ENCODE measurements at regions not wholly inside any gene's neighbourhood (a gene's known extent, or its start where the extent isn't known, plus 50 kb on each side); places are given as distances from the start of the nearest gene placed in this dataset.

- Histone ChIP-seq H3K4me3 (no peak overlapping the region), H3K27ac (no peak overlapping the region), H3K36me3 (no peaks in the 10 kb centered on the region), H3K4me1 (peaks cover 0 to 9% (median 0%) of the 10 kb centered on the region in 4 donors), H3K27me3 (peaks cover 0 to 14% (median 0%) of the 10 kb centered on the region in 3 donors), H3K9me3 (no peaks in the 10 kb centered on the region)
- TF ChIP-seq POLR2A (IDR thresholded peaks at IDR 0.05) (no peak), POLR2AphosphoS5 (IDR thresholded peaks at IDR 0.05) (no peak), CTCF (IDR thresholded peaks at IDR 0.05) (no peak), EP300 (IDR thresholded peaks at IDR 0.05) (no peak)
- WGBS, 5 donors: 80 to 88% (median 83%) methylated on average over 4 of the region's 4 CpGs
- DNase-seq: no peak
- intact Hi-C loops (cut with DNase I; ENCODE audit: low total_unique reads): no loop called here
These were observed 358.3 kb upstream of the KLHL29 start for GRCh38 chr2:23026671-23027070.

GRCh38 chr2:23027396-23027795 lies 357.6 kb upstream of the KLHL29 start:
- TF ChIP-seq POLR2AphosphoS5 (IDR thresholded peaks at IDR 0.05) (no peak), EP300 (IDR thresholded peaks at IDR 0.05) (no peak), POLR2A (IDR thresholded peaks at IDR 0.05) (no peak), CTCF (IDR thresholded peaks at IDR 0.05) (no peak)
- Histone ChIP-seq H3K27ac (no peak overlapping the region), H3K4me3 (no peak overlapping the region), H3K4me1 (peaks cover 0 to 9% (median 0%) of the 10 kb centered on the region in 4 donors), H3K27me3 (peaks cover 0 to 14% (median 0%) of the 10 kb centered on the region in 3 donors), H3K9me3 (no peaks in the 10 kb centered on the region), H3K36me3 (no peaks in the 10 kb centered on the region)
- 65 to 90% (median 84%) methylated on average over 1 of the region's 1 CpG for WGBS, 5 donors
- intact Hi-C loops (cut with DNase I; ENCODE audit: low total_unique reads): no loop called here
- DNase-seq: no peak

- intact Hi-C loops (cut with DNase I; ENCODE audit: low total_unique reads): no loop called here
- H3K27ac ChIP-seq: no peak overlapping the region
- WGBS, 5 donors: 37 to 45% (median 43%) methylated on average over 3 of the region's 3 CpGs
- no peaks in the 10 kb centered on the region for H3K9me3 ChIP-seq
- TF ChIP-seq EP300 (IDR thresholded peaks at IDR 0.05) (no peak), POLR2AphosphoS5 (IDR thresholded peaks at IDR 0.05) (no peak), CTCF (IDR thresholded peaks at IDR 0.05) (no peak), POLR2A (IDR thresholded peaks at IDR 0.05) (no peak)
- no peaks in the 10 kb centered on the region for H3K36me3 ChIP-seq
- peak in 1 of 2 donors; percentile 10 for DNase-seq
- H3K27me3 ChIP-seq: peaks cover 0 to 14% (median 0%) of the 10 kb centered on the region in 3 donors
- no peak overlapping the region for H3K4me3 ChIP-seq
- peaks cover 0 to 9% (median 0%) of the 10 kb centered on the region in 4 donors for H3K4me1 ChIP-seq
These were observed 356.9 kb upstream of the KLHL29 start for GRCh38 chr2:23028106-23028505.

GRCh38 chr2:23029111-23029510 lies 355.9 kb upstream of the KLHL29 start:
- 64 to 79% (median 73%) methylated on average over 5 of the region's 5 CpGs for WGBS, 5 donors
- intact Hi-C loops (cut with DNase I; ENCODE audit: low total_unique reads): no loop called here
- no peaks in the 10 kb centered on the region for H3K9me3 ChIP-seq
- no peaks in the 10 kb centered on the region for H3K36me3 ChIP-seq
- H3K4me1 ChIP-seq: peaks cover 0 to 9% (median 0%) of the 10 kb centered on the region in 4 donors
- H3K4me3 ChIP-seq: no peak overlapping the region
- H3K27ac ChIP-seq: no peak overlapping the region
- DNase-seq: no peak
- TF ChIP-seq EP300 (IDR thresholded peaks at IDR 0.05): no peak
- TF ChIP-seq POLR2AphosphoS5 (IDR thresholded peaks at IDR 0.05): no peak
- TF ChIP-seq CTCF (IDR thresholded peaks at IDR 0.05): no peak
- TF ChIP-seq POLR2A (IDR thresholded peaks at IDR 0.05): no peak
- H3K27me3 ChIP-seq: peaks cover 0 to 14% (median 0%) of the 10 kb centered on the region in 3 donors
